Smooth muscle cell of the brain vasculature (primary cell): ENCODE measurements at regions not wholly inside any gene's neighbourhood (a gene's known extent, or its start where the extent isn't known, plus 50 kb on each side); places are given as distances from the start of the nearest gene placed in this dataset.
"Not testable (repeated sequence)": the region's sequence is repeated elsewhere in the genome, so short reads cannot be mapped to it uniquely, and the experiment has no call there.

Source experiments
- DNase-seq: peaks from one replicate; pipeline ENCODE4 v3.0.0-alpha.2; 2012; ENCODE audit warnings: low read depth, low spot score

GRCh38 chr12:83939718-83940117 is 972.9 kb downstream of the SLC6A15 start:
- no peak for DNase-seq

GRCh38 chr12:83933615-83934014 is 979.0 kb downstream of the SLC6A15 start:
- no peak for DNase-seq

- DNase-seq: no peak
Observed at GRCh38 chr12:83932011-83932410, 980.6 kb downstream of the SLC6A15 start.

- DNase-seq: no peak
Observed at GRCh38 chr12:83931451-83931850, 981.1 kb downstream of the SLC6A15 start.

- not testable (repeated sequence) for DNase-seq
Observed at GRCh38 chr12:83929792-83930191, 982.8 kb downstream of the SLC6A15 start.

- no peak for DNase-seq
Observed at GRCh38 chr12:83920821-83921547, 991.6 kb downstream of the SLC6A15 start.

GRCh38 chr12:83919081-83919480 is 993.5 kb downstream of the SLC6A15 start:
- no peak for DNase-seq

GRCh38 chr12:83904175-83904574 is 1008.4 kb downstream of the SLC6A15 start:
- no peak for DNase-seq

GRCh38 chr12:83896416-83896815 is 1016.2 kb downstream of the SLC6A15 start:
- no peak for DNase-seq

- DNase-seq: no peak
Observed at GRCh38 chr12:83893101-83893500, 1019.5 kb downstream of the SLC6A15 start.

GRCh38 chr12:83889745-83890144 is 1022.9 kb downstream of the SLC6A15 start:
- DNase-seq: no peak

- DNase-seq: no peak
Observed at GRCh38 chr12:83886479-83886878, 1026.1 kb downstream of the SLC6A15 start.

GRCh38 chr12:83870921-83871599 is 1041.5 kb downstream of the SLC6A15 start:
- not testable (repeated sequence) for DNase-seq

- no peak for DNase-seq
Observed at GRCh38 chr12:83866477-83866876, 1046.1 kb downstream of the SLC6A15 start.

GRCh38 chr12:83865431-83865830 is 1047.2 kb downstream of the SLC6A15 start:
- no peak for DNase-seq

- peak; percentile 17 for DNase-seq
Observed at GRCh38 chr12:83864054-83864453, 1048.5 kb downstream of the SLC6A15 start.

- DNase-seq: no peak
Observed at GRCh38 chr12:83859021-83859420, 1053.6 kb downstream of the SLC6A15 start.

- DNase-seq: no peak
Observed at GRCh38 chr12:83856803-83857202, 1055.8 kb downstream of the SLC6A15 start.

GRCh38 chr12:83850531-83850930 is 1062.1 kb downstream of the SLC6A15 start:
- no peak for DNase-seq

- DNase-seq: no peak
Observed at GRCh38 chr12:83848702-83849101, 1063.9 kb downstream of the SLC6A15 start.

- no peak for DNase-seq
Observed at GRCh38 chr12:83843541-83843940, 1069.1 kb downstream of the SLC6A15 start.

GRCh38 chr12:83841620-83842019 is 1071.0 kb downstream of the SLC6A15 start:
- no peak for DNase-seq

- peak; percentile 15 for DNase-seq
Observed at GRCh38 chr12:83827860-83828259, 1084.7 kb downstream of the SLC6A15 start.
